ENCODE measurements at regions not wholly inside any gene's neighbourhood (a gene's known extent, or its start where the extent isn't known, plus 50 kb on each side); places are given as distances from the start of the nearest gene placed in this dataset.
A peak's percentile ranks its signal among the peaks of the same experiment; 100 is the strongest.

- H3K79me2 ChIP-seq (ENCODE audit: insufficient read depth, low read length): no peaks in the 10 kb centered on the region
- no peaks in the 10 kb centered on the region for H4K20me1 ChIP-seq (ENCODE audit: insufficient read depth, low read length)
- POLR2A ChIA-PET: no interaction called here
- DNase-seq (ENCODE audit: low spot score) (no peak), ATAC-seq (no peak), FAIRE-seq (no peak)
- TF ChIP-seq PBX2 (CRISPR knock-in tag; IDR thresholded peaks at IDR 0.05) (no peak), CENPX (CRISPR knock-in tag; IDR thresholded peaks at IDR 0.05) (no peak), ZMYM3 (CRISPR knock-in tag; IDR thresholded peaks at IDR 0.05) (no peak), GLMP (CRISPR knock-in tag; IDR thresholded peaks at IDR 0.05; ENCODE audit: borderline replicate concordance) (no peak), MAFF (IDR thresholded peaks at IDR 0.05; ENCODE audit: low read depth, low read length) (peak; percentile 97), MAFK (conservative IDR thresholded peaks at IDR 0.05 in 1 of 2, IDR thresholded peaks at IDR 0.05 in 1 of 2; ENCODE audit: low read length in 2 of 2) (peak; percentile 94 to 98), ZNF83 (CRISPR knock-in tag; IDR thresholded peaks at IDR 0.05; ENCODE audit: borderline replicate concordance) (no peak), MLX (CRISPR knock-in tag; IDR thresholded peaks at IDR 0.05) (no peak), ZNF556 (CRISPR knock-in tag; IDR thresholded peaks at IDR 0.05; ENCODE audit: borderline replicate concordance) (no peak), ZNF780A (CRISPR knock-in tag; IDR thresholded peaks at IDR 0.05) (no peak), NCOR1 (IDR thresholded peaks at IDR 0.05; ENCODE audit: borderline replicate concordance, low read length) (no peak), ZNF407 (CRISPR knock-in tag; IDR thresholded peaks at IDR 0.05; ENCODE audit: not compliant biosample characterization) (no peak), ZNF660 (CRISPR knock-in tag; IDR thresholded peaks at IDR 0.05; ENCODE audit: borderline replicate concordance, low read depth) (no peak), MYC (CRISPR knock-in tag; IDR thresholded peaks at IDR 0.05; ENCODE audit: borderline replicate concordance) (no peak)
- peaks cover 0 to 2% of the 10 kb centered on the region in 2 experiments; a peak in 1 of 5 replicates for H3K27me3 ChIP-seq (ENCODE audit: control insufficient read depth in 1 of 2, insufficient read depth in 2 of 2, low read length in 2 of 2)
- WGBS (ENCODE audit: low lambda C conversion rate): 0% methylated on average over 1 of the region's 1 CpG
- H3K4me2 ChIP-seq (ENCODE audit: low read depth, low read length): no peak overlapping the region
- H3K4me1 ChIP-seq (ENCODE audit: insufficient read depth, low read length): no peaks in the 10 kb centered on the region
- intact Hi-C loops (cut with micrococcal nuclease; ENCODE audit: unreplicated experiment): no loop called here
- no peak overlapping the region for H2AFZ ChIP-seq (ENCODE audit: low read length)
- no peak overlapping the region for H3K9ac ChIP-seq (ENCODE audit: insufficient read depth, low read depth, low read length)
- no peaks in the 10 kb centered on the region for H3K9me3 ChIP-seq (ENCODE audit: low read length)
- in situ Hi-C loops (cut with HindIII; ENCODE audit: extremely low pct_ligation_motif_present, low pct_unique_long_range_greater_than_20kb): no loop called here
- H3K27ac ChIP-seq (ENCODE audit: extremely low read length, insufficient read depth, low read length): no peak overlapping the region
- H3K4me3 ChIP-seq (replicated peaks in 1 of 3; ENCODE audit: insufficient read depth in 1 of 3, low read depth in 2 of 3, low read length in 3 of 3): no peak overlapping the region
- CTCF ChIA-PET (ENCODE audit: low intra/inter-chr PET ratio, low total read pairs): no interaction called here
- BruUV-seq (replicated peaks): no TSS peak
- no peaks in the 10 kb centered on the region for H3K36me3 ChIP-seq (replicated peaks in 1 of 2; ENCODE audit: control insufficient read depth in 1 of 2, insufficient read depth in 2 of 2, low read length in 2 of 2)
Measured at GRCh38 chr2:114330594-114330993, 111.8 kb upstream of the DPP10 start.
